WTC11 (cell line): ENCODE measurements at regions not wholly inside any gene's neighbourhood (a gene's known extent, or its start where the extent isn't known, plus 50 kb on each side); places are given as distances from the start of the nearest gene placed in this dataset.

Experiments used
- CTCF ChIP-seq: fragments of 200-600 bp; IDR thresholded peaks from 2 replicates; pipeline ENCODE4 v1.8.0; 2022; ENCODE audit warnings: antibody characterized with exemption
- E2F1 ChIP-seq: sonication (generic); formaldehyde crosslinking; IDR thresholded peaks from 2 replicates; pipeline ENCODE4 v1.8.0; 2022; ENCODE audit warnings: mild to moderate bottlenecking, missing genetic modification reagents
- ELF4 ChIP-seq: sonication (generic); formaldehyde crosslinking; IDR thresholded peaks from 2 replicates; pipeline ENCODE4 v1.8.1; 2022; ENCODE audit warnings: low read depth, mild to moderate bottlenecking, moderate library complexity, missing genetic modification reagents
- IRF1 ChIP-seq: sonication (generic); formaldehyde crosslinking; IDR thresholded peaks from 2 replicates; pipeline ENCODE4 v1.8.0; 2023; ENCODE audit warnings: missing genetic modification reagents
- KAT7 ChIP-seq: sonication (generic); formaldehyde crosslinking; IDR thresholded peaks from 2 replicates; pipeline ENCODE4 v1.8.1; 2023; ENCODE audit warnings: missing genetic modification reagents, mild to moderate bottlenecking, borderline replicate concordance
- SP1 ChIP-seq: sonication (generic); formaldehyde crosslinking; conservative IDR thresholded peaks from 2 replicates; pipeline ENCODE4 v1.8.1; 2022; ENCODE audit warnings: missing genetic modification reagents
- TEAD4 ChIP-seq: sonication (generic); formaldehyde crosslinking; IDR thresholded peaks from 2 replicates; pipeline ENCODE4 v1.8.0; 2022; ENCODE audit warnings: mild to moderate bottlenecking, missing genetic modification reagents
- USF2 ChIP-seq: sonication (generic); formaldehyde crosslinking; IDR thresholded peaks from 2 replicates; pipeline ENCODE4 v1.8.1; 2023; ENCODE audit warnings: mild to moderate bottlenecking, missing genetic modification reagents, moderate library complexity
- ZNF317 ChIP-seq: sonication (generic); formaldehyde crosslinking; IDR thresholded peaks from 2 replicates; pipeline ENCODE4 v1.8.1; 2023; ENCODE audit warnings: low read depth, mild to moderate bottlenecking, moderate library complexity, missing genetic modification reagents, borderline replicate concordance

GRCh38 chr2:140014204-140014546, 1234.0 kb upstream of the NXPH2 start:
- no peak for TF ChIP-seq CTCF
- TF ChIP-seq IRF1 (CRISPR knock-in tag): no peak
- no peak for TF ChIP-seq ZNF317 (CRISPR knock-in tag)
- no peak for TF ChIP-seq E2F1 (CRISPR knock-in tag)
- TF ChIP-seq USF2 (CRISPR knock-in tag): no peak
- TF ChIP-seq SP1: no peak
- no peak for TF ChIP-seq ELF4
- TF ChIP-seq TEAD4 (CRISPR knock-in tag): no peak
- no peak for TF ChIP-seq KAT7 (CRISPR knock-in tag)
